B cell (primary cell): ENCODE measurements at regions not wholly inside any gene's neighbourhood (a gene's known extent, or its start where the extent isn't known, plus 50 kb on each side); places are given as distances from the start of the nearest gene placed in this dataset.

Experiments
- ATAC-seq: fragments of 200-7000 bp; cut with Tn5 transposase; one replicate; pipeline ENCODE4 v1.10.0; 2021; ENCODE audit warnings: low read depth, mild to moderate bottlenecking, moderate number of reproducible peaks, moderate library complexity
- CTCF ChIA-PET: fragments of 350-600 bp; sonication (Branson Sonifier 250); formaldehyde crosslinking; loops from one replicate; lab custom pipeline; 2021; ENCODE audit warnings: antibody characterized with exemption, inconsistent platforms; lab: Charles Lee
- POLR2A ChIA-PET: fragments of 350-600 bp; sonication (Branson Sonifier 250); formaldehyde crosslinking; loops from one replicate; lab custom pipeline; 2021; ENCODE audit warnings: antibody characterized with exemption; lab: Charles Lee
- DNase-seq: peaks from one replicate; pipeline ENCODE4 v3.0.0; 2013
- H2AFZ ChIP-seq: 2 replicates; pipeline ENCODE4 v1.6.1; 2012; ENCODE audit warnings: mild to moderate bottlenecking, low read depth, low read length; ENCODE audit not compliant: insufficient read depth, poor library complexity, severe bottlenecking
- H3K27ac ChIP-seq, 2 donors: 1 replicate in 1 of 2; 2 replicates in 1 of 2; pipeline ENCODE4 v1.5.1; 2012 to 2013; ENCODE audit warnings: low read length in 2 of 2, mild to moderate bottlenecking in 2 of 2, moderate library complexity in 1 of 2
- H3K27me3 ChIP-seq, 4 experiments: fragments of 200-600 bp in 1 of 4; sonication (generic) in 1 of 4; replicated peaks in 1 of 4; 1 replicate in 2 of 4; 2 replicates in 2 of 4; pipeline versions ENCODE4 v1.6.1 to v1.7.0; 2013 to 2016; ENCODE audit warnings: low read length in 3 of 4, mild to moderate bottlenecking in 2 of 4, mixed read lengths in 1 of 4, moderate library complexity in 1 of 4; ENCODE audit not compliant: insufficient read depth in 4 of 4, control insufficient read depth in 3 of 4; ENCODE audit errors: control extremely low read depth in 1 of 4
- H3K36me3 ChIP-seq, 2 experiments: replicated peaks in 1 of 2; 1 replicate in 1 of 2; 2 replicates in 1 of 2; pipeline versions ENCODE4 v1.6.1 to v1.7.1; 2013; ENCODE audit warnings: low read length in 1 of 2; ENCODE audit not compliant: insufficient read depth in 2 of 2, control insufficient read depth in 1 of 2; ENCODE audit errors: control extremely low read depth in 1 of 2, extremely low read depth in 1 of 2
- H3K4me1 ChIP-seq, 2 donors: fragments of 200-600 bp in 1 of 2; sonication (generic) in 1 of 2; 1 replicate in 1 of 2; 2 replicates in 1 of 2; pipeline versions ENCODE4 v1.5.1 to v1.6.1; 2013 to 2017; ENCODE audit warnings: low read length in 2 of 2; ENCODE audit not compliant: control insufficient read depth in 2 of 2, insufficient read depth in 2 of 2
- H3K4me2 ChIP-seq: replicated peaks from 2 replicates; pipeline ENCODE3; 2012; ENCODE audit warnings: mild to moderate bottlenecking, low read depth, low read length; ENCODE audit not compliant: poor library complexity, severe bottlenecking
- H3K4me3 ChIP-seq, 5 experiments: fragments of 200-600 bp in 1 of 5; sonication (generic) in 1 of 5; 1 replicate in 3 of 5; 2 replicates in 2 of 5; pipeline versions ENCODE4 v1.5.1 to v1.7.0; 2011 to 2016; ENCODE audit warnings: low read length in 4 of 5, mild to moderate bottlenecking in 4 of 5, low read depth in 2 of 5, control low read depth in 1 of 5, moderate library complexity in 1 of 5; ENCODE audit not compliant: insufficient read depth in 1 of 5; ENCODE audit errors: control extremely low read depth in 1 of 5, extremely low read depth in 1 of 5
- H3K79me2 ChIP-seq: fragments of 200-600 bp; sonication (generic); one replicate; pipeline ENCODE4 v1.6.0; 2016; ENCODE audit warnings: low read length; ENCODE audit not compliant: control insufficient read depth, insufficient read depth
- H3K9ac ChIP-seq: fragments of 200-600 bp; sonication (generic); 2 replicates; pipeline ENCODE4 v1.6.1; 2017; ENCODE audit warnings: mild to moderate bottlenecking, low read length, moderate library complexity
- H3K9me3 ChIP-seq, 3 donors: one replicate each; pipeline versions ENCODE4 v1.6.1 to v1.7.1; 2013; ENCODE audit warnings: low read length in 2 of 3; ENCODE audit not compliant: control insufficient read depth in 2 of 3, insufficient read depth in 1 of 3; ENCODE audit errors: control extremely low read depth in 1 of 3
- H4K20me1 ChIP-seq: 2 replicates; pipeline ENCODE4 v1.6.0; 2012; ENCODE audit warnings: mild to moderate bottlenecking, low read length; ENCODE audit not compliant: insufficient read depth, control insufficient read depth, poor library complexity, severe bottlenecking
- H3K27ac Mint-ChIP-seq: one replicate; pipeline ENCODE4 v1.8.0; 2021; ENCODE audit warnings: mixed read lengths
- H3K27me3 Mint-ChIP-seq: one replicate; pipeline ENCODE4 v1.8.0; 2021; ENCODE audit warnings: mixed read lengths
- H3K4me1 Mint-ChIP-seq: one replicate; pipeline ENCODE4 v1.8.0; 2021; ENCODE audit warnings: mixed read lengths
- H3K4me3 Mint-ChIP-seq: one replicate; pipeline ENCODE4 v1.8.0; 2021; ENCODE audit warnings: mixed read lengths
- H3K9me3 Mint-ChIP-seq: one replicate; pipeline ENCODE4 v1.8.0; 2022; ENCODE audit warnings: mixed read lengths; ENCODE audit not compliant: insufficient read depth
- CTCF ChIP-seq: fragments of 200-600 bp; IDR thresholded peaks from one replicate; pipeline ENCODE4 v1.8.0; 2022; ENCODE audit warnings: antibody characterized with exemption, mild to moderate bottlenecking
- EZH2 ChIP-seq: IDR thresholded peaks from 2 replicates; pipeline ENCODE4 v1.6.1; 2012; ENCODE audit warnings: borderline replicate concordance, low read depth, mild to moderate bottlenecking, moderate library complexity, low read length; ENCODE audit not compliant: insufficient read depth, poor library complexity, severe bottlenecking
- WGBS: methylation state at CpG from one replicate; pipeline ENCODE4 v1.1.5; 2013; ENCODE audit warnings: missing lambda C conversion rate; ENCODE audit not compliant: insufficient coverage; 5-methylcytosine and 5-hydroxymethylcytosine counted together
- intact Hi-C: fragments of 100-400 bp; cut with micrococcal nuclease; formaldehyde crosslinking; loops from one replicate; pipeline ENCODE4 v1.10.0; 2022

- H3K27ac Mint-ChIP-seq: no peak overlapping the region
- POLR2A ChIA-PET: no interaction called here
Measured at GRCh38 chr4:16334601-16335000, 108.3 kb upstream of the TAPT1 start.

GRCh38 chr4:16329797-16330134 lies 103.5 kb upstream of the TAPT1 start:
- POLR2A ChIA-PET: no interaction called here
- Histone ChIP-seq H3K27me3 (no peaks in the 10 kb centered on the region), H3K79me2 (no peaks in the 10 kb centered on the region), H3K4me3 (no peak overlapping the region), H3K4me1 (no peaks in the 10 kb centered on the region), H4K20me1 (no peaks in the 10 kb centered on the region), H3K9me3 (no peaks in the 10 kb centered on the region), H3K36me3 (no peaks in the 10 kb centered on the region), H3K27ac (no peak overlapping the region), H3K4me2 (no peak overlapping the region), H3K9ac (no peak overlapping the region), H2AFZ (no peak overlapping the region)
- 100% methylated on average over 1 of the region's 1 CpG for WGBS
- Mint-ChIP-seq H3K27me3 (peaks cover 3% of the 10 kb centered on the region), H3K9me3 (no peaks in the 10 kb centered on the region), H3K4me1 (no peaks in the 10 kb centered on the region), H3K4me3 (no peak overlapping the region), H3K27ac (no peak overlapping the region)
- ATAC-seq (no peak), DNase-seq (no peak)
- intact Hi-C loops: no loop called here
- CTCF ChIA-PET: no interaction called here
- TF ChIP-seq EZH2 (no peak), CTCF (no peak)

More at GRCh38 chr4:16334601-16335000, 108.3 kb upstream of the TAPT1 start:
- Mint-ChIP-seq H3K27me3 (no peaks in the 10 kb centered on the region), H3K9me3 (no peaks in the 10 kb centered on the region), H3K4me3 (no peak overlapping the region), H3K4me1 (no peaks in the 10 kb centered on the region)
- Histone ChIP-seq H3K36me3 (no peaks in the 10 kb centered on the region), H3K4me3 (no peak overlapping the region), H3K27me3 (no peaks in the 10 kb centered on the region), H3K4me1 (no peaks in the 10 kb centered on the region), H3K9ac (no peak overlapping the region), H3K4me2 (no peak overlapping the region), H3K9me3 (no peaks in the 10 kb centered on the region), H4K20me1 (no peaks in the 10 kb centered on the region), H2AFZ (no peak overlapping the region), H3K79me2 (no peaks in the 10 kb centered on the region), H3K27ac (no peak overlapping the region)
- DNase-seq: no peak
- WGBS: no CpG with 5 or more reads among the region's 2 CpGs
- TF ChIP-seq EZH2 (no peak), CTCF (no peak)
- ATAC-seq: no peak
- intact Hi-C loops: no loop called here
- CTCF ChIA-PET: interaction anchor here (0.8 kb wide), 1 partner anchor 17 kb away, joined by 3 read pairs; no protein-coding TSS in a partner anchor
